ENCODE measurements at regions not wholly inside any gene's neighbourhood (a gene's known extent, or its start where the extent isn't known, plus 50 kb on each side); places are given as distances from the start of the nearest gene placed in this dataset.

DNA sequence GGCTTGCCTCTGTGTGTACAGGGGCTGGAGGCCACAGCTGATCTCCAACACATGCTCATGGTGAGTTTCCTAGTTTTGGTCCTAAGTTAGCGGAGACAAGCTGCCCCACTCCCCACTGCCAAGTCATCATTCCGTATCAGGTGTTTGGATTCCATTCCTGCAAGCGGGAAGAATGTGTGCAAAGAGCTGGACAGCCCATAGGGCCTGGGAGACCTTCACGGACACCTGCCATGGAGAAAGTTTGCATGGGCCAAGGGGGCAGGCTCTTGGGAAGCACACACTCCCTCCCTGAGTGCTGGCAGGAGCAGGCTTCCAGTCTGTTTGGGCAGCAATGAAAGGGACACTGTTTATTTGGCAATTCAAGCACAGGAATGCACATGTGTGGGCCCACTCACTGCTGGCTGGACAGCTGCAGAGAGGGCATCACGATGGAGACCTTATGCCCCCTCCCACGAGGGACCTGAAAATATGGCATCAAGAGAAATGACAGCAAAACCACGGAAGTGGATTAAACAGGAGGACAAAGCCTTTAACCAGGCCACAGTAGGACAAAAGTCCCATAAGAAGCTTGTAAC, 149.7 kb downstream of the KLF13 start:
- ATAC-seq (no peak), DNase-seq (no peak)
- H3K27me3 ChIP-seq (ENCODE audit: control insufficient read depth, insufficient read depth) = no peaks in the 10 kb centered on the region
- intact Hi-C loops (cut with DNase I) = no loop called here
- H3K4me3 ChIP-seq (ENCODE audit: low read length) = no peak overlapping the region
- WGBS = 77% methylated on average over 7 of the region's 7 CpGs
- no peak overlapping the region for H3K27ac ChIP-seq (ENCODE audit: low read length)
- no peaks in the 10 kb centered on the region for H3K9me3 ChIP-seq (ENCODE audit: control insufficient read depth, low read length)
- H3K4me1 ChIP-seq (ENCODE audit: control insufficient read depth, insufficient read depth, low read length) = peaks cover 5% of the 10 kb centered on the region

- H3K9me3 ChIP-seq (ENCODE audit: control insufficient read depth, low read length) = no peaks in the 10 kb centered on the region
- WGBS = 80% methylated on average over 5 of the region's 5 CpGs
- H3K27me3 ChIP-seq (ENCODE audit: control insufficient read depth, insufficient read depth) = no peaks in the 10 kb centered on the region
- H3K4me3 ChIP-seq (ENCODE audit: low read length) = no peak overlapping the region
- H3K27ac ChIP-seq (ENCODE audit: low read length) = no peak overlapping the region
- peaks cover 5% of the 10 kb centered on the region for H3K4me1 ChIP-seq (ENCODE audit: control insufficient read depth, insufficient read depth, low read length)
- intact Hi-C loops (cut with DNase I) = no loop called here
- DNase-seq (no peak), ATAC-seq (no peak)
Observed at GRCh38 chr15:31476866-31477265, 150.2 kb downstream of the KLF13 start.

- no peaks in the 10 kb centered on the region for H3K9me3 ChIP-seq (ENCODE audit: control insufficient read depth, low read length)
- H3K27ac ChIP-seq (ENCODE audit: low read length) = no peak overlapping the region
- WGBS = over 99% methylated on average over 4 of the region's 4 CpGs
- intact Hi-C loops (cut with DNase I) = no loop called here
- no peak overlapping the region for H3K4me3 ChIP-seq (ENCODE audit: low read length)
- ATAC-seq = no peak
- H3K4me1 ChIP-seq (ENCODE audit: control insufficient read depth, insufficient read depth, low read length) = peaks cover 5% of the 10 kb centered on the region
- no peak for DNase-seq
- H3K27me3 ChIP-seq (ENCODE audit: control insufficient read depth, insufficient read depth) = no peaks in the 10 kb centered on the region
Observed at GRCh38 chr15:31477301-31477700, 150.7 kb downstream of the KLF13 start.

DNA sequence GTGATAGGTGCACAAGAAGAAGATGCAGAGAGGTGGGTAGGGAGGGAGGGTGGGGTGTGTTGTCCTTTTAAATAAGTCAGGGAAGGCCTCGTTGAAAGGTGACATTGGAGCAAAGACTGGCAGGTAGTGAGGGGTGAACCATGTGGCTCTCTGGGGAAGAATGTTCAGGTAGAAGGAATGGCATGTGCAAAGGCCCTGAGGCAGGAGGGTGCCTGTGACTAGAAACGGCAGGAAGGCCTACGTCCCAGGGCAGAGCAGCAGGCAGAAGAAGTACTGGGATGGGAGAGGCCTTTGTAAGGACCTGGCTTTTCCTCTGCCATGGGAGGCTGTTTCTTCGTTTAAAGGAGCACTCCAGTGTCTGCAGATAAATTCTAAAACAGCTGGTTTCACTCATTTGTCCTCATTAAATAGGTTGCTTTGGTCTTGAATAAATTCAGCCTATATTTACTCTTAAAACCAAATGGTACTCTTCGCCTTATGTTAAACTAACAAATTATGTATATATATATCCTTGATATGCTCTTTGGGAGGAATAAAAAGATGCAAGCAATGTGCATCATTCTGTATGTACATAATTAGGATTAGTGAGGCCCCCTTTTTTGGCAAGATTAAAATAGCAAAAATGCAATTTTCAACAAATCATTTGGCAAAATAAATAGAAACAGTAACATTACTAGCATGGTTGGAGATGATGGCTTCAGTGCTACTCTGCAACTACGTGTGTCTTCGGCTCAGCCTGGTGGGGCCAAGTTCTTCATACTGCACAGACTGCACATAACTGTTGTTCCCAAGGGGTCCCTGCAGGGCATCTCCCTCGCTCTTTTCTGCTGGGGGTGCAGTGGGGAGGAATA, 151.4 kb downstream of the KLF13 start:
- 87% methylated on average over 8 of the region's 8 CpGs for WGBS
- Histone ChIP-seq H3K27me3 (ENCODE audit: control insufficient read depth, insufficient read depth) (no peaks in the 10 kb centered on the region), H3K27ac (ENCODE audit: low read length) (no peak overlapping the region), H3K4me3 (ENCODE audit: low read length) (no peak overlapping the region), H3K4me1 (ENCODE audit: control insufficient read depth, insufficient read depth, low read length) (peaks cover 3% of the 10 kb centered on the region), H3K9me3 (ENCODE audit: control insufficient read depth, low read length) (no peaks in the 10 kb centered on the region)
- no peak for DNase-seq
- no peak for ATAC-seq
- intact Hi-C loops (cut with DNase I) = no loop called here

DNA sequence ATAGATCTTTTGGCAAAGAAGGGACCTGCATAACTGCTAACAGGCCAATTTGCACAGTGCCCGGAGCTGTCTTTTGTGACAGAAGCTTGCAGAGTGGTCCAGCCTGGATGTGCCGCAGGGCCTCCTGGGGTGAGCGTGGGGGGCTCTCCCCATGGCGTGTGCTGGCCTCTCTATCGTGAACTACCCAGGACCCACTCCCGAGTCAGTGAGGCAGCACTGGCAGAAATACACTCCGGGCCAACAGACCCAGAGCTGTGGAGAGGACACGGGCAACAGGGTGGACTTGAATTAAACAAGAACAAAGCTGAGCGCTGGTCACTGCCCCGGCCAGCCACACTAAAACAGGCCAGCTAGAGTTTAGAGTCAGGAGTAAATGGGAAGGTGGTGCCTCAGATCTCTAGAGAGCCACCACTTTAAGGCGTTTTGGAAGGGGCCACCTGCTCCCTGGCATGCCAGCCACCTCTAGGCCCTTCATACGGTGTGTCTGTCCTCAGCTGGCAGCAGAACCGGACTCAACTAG, 152.1 kb downstream of the KLF13 start:
- intact Hi-C loops (cut with DNase I) = no loop called here
- Histone ChIP-seq H3K27ac (ENCODE audit: low read length) (no peak overlapping the region), H3K4me3 (ENCODE audit: low read length) (no peak overlapping the region), H3K9me3 (ENCODE audit: control insufficient read depth, low read length) (no peaks in the 10 kb centered on the region), H3K4me1 (ENCODE audit: control insufficient read depth, insufficient read depth, low read length) (peaks cover 5% of the 10 kb centered on the region), H3K27me3 (ENCODE audit: control insufficient read depth, insufficient read depth) (no peaks in the 10 kb centered on the region)
- ATAC-seq = no peak
- peak in 1 of 3 donors; percentile 22 for DNase-seq
- 88% methylated on average over 13 of the region's 13 CpGs for WGBS

DNA sequence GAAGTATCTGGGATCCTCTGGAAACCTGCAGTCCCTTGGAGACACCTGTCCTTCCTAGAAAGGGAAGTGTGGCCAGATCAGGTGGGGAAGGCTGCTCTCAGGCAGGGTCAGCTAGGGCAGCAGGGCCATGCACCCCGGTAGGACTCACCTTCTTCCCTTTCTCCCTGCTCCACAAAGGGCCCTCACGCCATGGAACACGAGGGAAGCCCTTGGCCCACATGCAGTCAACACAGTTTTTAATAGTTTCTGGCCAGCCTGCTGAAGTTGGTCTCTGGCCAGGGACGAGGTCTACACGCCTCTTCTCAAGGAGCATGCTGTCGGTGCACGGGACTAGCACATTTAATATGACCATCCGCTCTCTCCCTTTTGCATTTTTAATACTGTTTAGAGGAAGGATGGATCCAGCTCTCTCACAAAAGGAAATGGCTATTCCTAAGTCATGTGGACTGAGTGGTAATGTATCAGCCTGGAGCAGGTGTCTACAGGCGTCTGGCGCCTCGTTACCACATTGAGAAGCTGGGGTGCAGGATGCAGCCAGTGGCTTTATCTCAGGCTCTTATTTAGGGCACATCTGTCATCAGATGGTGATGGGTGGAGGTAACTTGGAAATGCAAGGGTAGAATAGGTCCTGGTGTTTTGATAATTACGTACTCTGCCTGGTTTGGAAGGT, 153.9 kb downstream of the KLF13 start:
- intact Hi-C loops (cut with DNase I) = loop anchor here in 3 of 4 donors (10.0 kb wide), 3 partner anchors 76 to 496 kb away; partner anchors contain the start of gene KLF13 (in 3 of the 3)
- Histone ChIP-seq H3K9me3 (ENCODE audit: control insufficient read depth, low read length) (no peaks in the 10 kb centered on the region), H3K27ac (ENCODE audit: low read length) (no peak overlapping the region), H3K27me3 (ENCODE audit: control insufficient read depth, insufficient read depth) (no peaks in the 10 kb centered on the region), H3K4me3 (ENCODE audit: low read length) (no peak overlapping the region), H3K4me1 (ENCODE audit: control insufficient read depth, insufficient read depth, low read length) (peaks cover 5% of the 10 kb centered on the region)
- ATAC-seq = no peak
- 55% methylated on average over 12 of the region's 12 CpGs for WGBS
- DNase-seq = peak in 1 of 3 donors; percentile 62

- WGBS = 91% methylated on average over 3 of the region's 3 CpGs
- intact Hi-C loops (cut with DNase I) = loop anchor here in 3 of 4 donors (10.0 kb wide), 3 partner anchors 76 to 496 kb away; partner anchors contain the start of gene KLF13 (in 3 of the 3)
- Histone ChIP-seq H3K27ac (ENCODE audit: low read length) (no peak overlapping the region), H3K27me3 (ENCODE audit: control insufficient read depth, insufficient read depth) (no peaks in the 10 kb centered on the region), H3K4me1 (ENCODE audit: control insufficient read depth, insufficient read depth, low read length) (peaks cover 5% of the 10 kb centered on the region), H3K9me3 (ENCODE audit: control insufficient read depth, low read length) (no peaks in the 10 kb centered on the region), H3K4me3 (ENCODE audit: low read length) (no peak overlapping the region)
- DNase-seq = no peak
- ATAC-seq = no peak
Observed at GRCh38 chr15:31481142-31481541, 154.5 kb downstream of the KLF13 start.

DNA sequence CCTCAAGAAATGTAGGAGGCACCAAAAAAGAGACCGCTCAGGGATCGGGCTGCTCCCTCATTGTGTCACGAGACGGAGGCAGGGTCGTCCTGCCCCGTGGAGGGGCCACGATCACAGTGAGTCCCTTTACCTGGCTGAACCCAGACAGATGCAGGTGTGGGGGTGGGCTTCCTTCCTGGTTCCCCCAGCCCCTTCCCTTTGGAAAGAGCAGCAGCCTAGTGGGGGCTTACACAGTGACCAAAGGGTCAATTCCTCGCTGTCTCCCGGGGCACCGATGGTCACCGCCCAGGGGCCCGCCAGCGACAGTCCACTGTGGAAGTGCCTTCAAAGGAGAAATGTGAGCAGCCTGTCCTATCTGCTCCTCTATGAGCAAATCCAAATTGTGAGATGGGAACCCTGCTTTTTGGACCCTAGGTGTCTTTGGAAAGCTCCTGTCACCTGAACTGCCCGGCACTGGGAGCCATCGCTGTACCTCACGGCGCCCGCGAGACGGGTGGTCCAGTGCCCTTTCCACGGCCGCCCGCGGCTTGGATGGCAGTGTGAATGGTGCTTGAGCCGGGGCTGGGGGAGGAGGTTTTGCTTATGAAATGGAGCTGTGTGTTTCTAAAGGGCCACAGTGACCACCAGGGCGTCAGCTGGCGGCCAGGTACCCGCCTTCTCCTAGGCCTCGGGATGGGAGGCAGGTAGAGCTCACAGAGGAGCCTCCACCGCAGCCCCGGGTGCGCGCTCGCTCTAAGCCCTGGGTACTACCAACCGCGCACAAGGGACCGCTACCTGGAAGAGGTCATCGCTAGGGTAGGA, 155.7 kb downstream of the KLF13 start:
- Histone ChIP-seq H3K9me3 (ENCODE audit: control insufficient read depth, low read length) (no peaks in the 10 kb centered on the region), H3K27me3 (ENCODE audit: control insufficient read depth, insufficient read depth) (no peaks in the 10 kb centered on the region), H3K4me1 (ENCODE audit: control insufficient read depth, insufficient read depth, low read length) (peaks cover 5% of the 10 kb centered on the region), H3K4me3 (ENCODE audit: low read length) (no peak overlapping the region), H3K27ac (ENCODE audit: low read length) (no peak overlapping the region)
- intact Hi-C loops (cut with DNase I) = loop anchor here in 3 of 4 donors (10.0 kb wide), 3 partner anchors 78 to 498 kb away; partner anchors contain the start of gene KLF13 (in 3 of the 3)
- ATAC-seq (no peak), DNase-seq (peak in 1 of 3 donors; percentile 58)
- WGBS = 97% methylated on average over 38 of the region's 38 CpGs

DNA sequence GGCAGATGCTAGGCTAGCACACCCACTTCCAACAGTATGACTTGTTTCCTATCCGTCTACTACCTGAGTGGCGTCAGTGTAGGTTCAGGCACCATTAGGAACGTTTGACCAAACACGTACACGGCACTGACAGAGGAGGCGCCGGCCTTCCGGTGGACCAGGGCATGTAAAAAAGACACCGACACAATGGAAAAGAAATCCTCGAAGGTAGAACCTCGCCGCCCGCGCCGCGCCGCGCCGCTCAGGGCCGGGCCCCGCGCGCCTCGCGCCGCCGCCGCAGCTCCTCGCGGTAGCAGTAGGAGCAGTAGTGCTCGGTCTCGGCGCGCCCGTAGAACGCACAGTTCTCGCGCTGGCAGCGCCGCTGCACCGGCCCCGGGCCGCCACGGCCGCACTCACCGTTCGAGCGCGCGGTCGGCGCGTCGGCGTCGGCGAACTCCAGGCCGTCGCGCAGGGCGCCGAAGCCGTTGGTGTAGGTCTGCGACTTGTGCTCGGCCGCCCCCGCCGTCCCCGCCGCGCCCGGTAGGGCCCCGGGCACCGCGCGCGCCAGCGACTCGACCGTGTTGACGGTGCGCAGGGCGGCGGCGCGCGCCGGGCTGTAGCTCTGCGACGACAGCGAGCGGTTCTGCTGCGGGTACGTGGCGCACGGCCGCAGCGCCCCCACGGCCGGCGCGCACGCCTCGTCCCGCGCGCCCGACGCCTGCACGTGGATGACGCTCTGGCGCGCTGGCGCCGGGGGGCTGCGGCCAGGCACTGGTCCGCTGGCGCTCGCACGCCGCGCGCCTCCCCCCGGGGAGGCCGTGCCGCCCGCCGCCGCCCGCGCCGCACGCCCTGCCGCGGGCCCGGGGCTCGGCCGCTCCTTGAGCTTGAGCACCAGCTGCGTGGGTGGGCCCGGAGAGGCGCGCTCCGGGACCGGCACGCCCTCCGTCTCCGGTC, 156.7 kb downstream of the KLF13 start:
- peak in 1 of 2 donors; percentile 13 for ATAC-seq
- Histone ChIP-seq H3K9me3 (ENCODE audit: control insufficient read depth, low read length) (no peaks in the 10 kb centered on the region), H3K4me1 (ENCODE audit: control insufficient read depth, insufficient read depth, low read length) (peaks cover 5% of the 10 kb centered on the region), H3K4me3 (ENCODE audit: low read length) (peak overlapping the region; percentile 38), H3K27me3 (ENCODE audit: control insufficient read depth, insufficient read depth) (no peaks in the 10 kb centered on the region), H3K27ac (ENCODE audit: low read length) (no peak overlapping the region)
- DNase-seq = peak in 1 of 3 donors; percentile 64
- 6% methylated on average over 147 of the region's 147 CpGs for WGBS
- intact Hi-C loops (cut with DNase I) = loop anchor here in 3 of 4 donors (10.0 kb wide), 3 partner anchors 79 to 499 kb away; partner anchors contain the start of gene KLF13 (in 3 of the 3)

All from right cardiac atrium (tissue), 5 donors.